WTC11 (cell line): ENCODE measurements at regions not wholly inside any gene's neighbourhood (a gene's known extent, or its start where the extent isn't known, plus 50 kb on each side); places are given as distances from the start of the nearest gene placed in this dataset.
"Not testable (repeated sequence)": the region's sequence is repeated elsewhere in the genome, so short reads cannot be mapped to it uniquely, and the experiment has no call there.

Experiments used
- ATAC-seq: fragments of 200-7000 bp; cut with Tn5 transposase; 2 replicates; pipeline ENCODE4 v1.10.0; 2021; ENCODE audit warnings: mild to moderate bottlenecking, moderate library complexity
- CTCF ChIA-PET: fragments of 300-600 bp; sonication (Branson Sonifier 250); formaldehyde crosslinking; loops from one replicate; lab custom pipeline; 2021; ENCODE audit warnings: antibody characterized with exemption; lab: Charles Lee
- POLR2A ChIA-PET: fragments of 350-600 bp; sonication (Branson Sonifier 250); formaldehyde crosslinking; loops from one replicate; lab custom pipeline; 2021; ENCODE audit warnings: antibody characterized with exemption; lab: Charles Lee
- DNase-seq: peaks from one replicate; pipeline ENCODE4 v3.0.0; 2021; ENCODE audit warnings: low spot score
- H3K27ac Mint-ChIP-seq: 2 replicates; pipeline ENCODE4 v1.8.0; 2021; ENCODE audit warnings: mixed read lengths
- H3K27me3 Mint-ChIP-seq: 2 replicates; pipeline ENCODE4 v1.8.0; 2021; ENCODE audit warnings: low read depth, mild to moderate bottlenecking, moderate library complexity, mixed read lengths
- H3K36me3 Mint-ChIP-seq: 2 replicates; pipeline ENCODE4 v1.8.0; 2021; ENCODE audit warnings: mixed read lengths
- H3K4me1 Mint-ChIP-seq: 2 replicates; pipeline ENCODE4 v1.8.0; 2022; ENCODE audit warnings: mixed read lengths
- H3K4me3 Mint-ChIP-seq: 2 replicates; pipeline ENCODE4 v1.8.0; 2021; ENCODE audit warnings: mild to moderate bottlenecking, moderate library complexity, mixed read lengths
- H3K9me3 Mint-ChIP-seq: 2 replicates; pipeline ENCODE4 v1.8.0; 2021; ENCODE audit warnings: mixed read lengths
- ATF6 ChIP-seq: sonication (generic); formaldehyde crosslinking; IDR thresholded peaks from 2 replicates; pipeline ENCODE4 v1.8.1; 2023; ENCODE audit warnings: mild to moderate bottlenecking, missing genetic modification reagents
- CREB1 ChIP-seq: sonication (generic); formaldehyde crosslinking; IDR thresholded peaks from 2 replicates; pipeline ENCODE4 v1.8.0; 2023; ENCODE audit warnings: mild to moderate bottlenecking, missing genetic modification reagents
- CREM ChIP-seq: sonication (generic); formaldehyde crosslinking; IDR thresholded peaks from 2 replicates; pipeline ENCODE4 v1.8.1; 2022; ENCODE audit warnings: mild to moderate bottlenecking, missing genetic modification reagents, moderate library complexity
- E2F5 ChIP-seq: sonication (generic); formaldehyde crosslinking; IDR thresholded peaks from 2 replicates; pipeline ENCODE4 v1.8.1; 2022; ENCODE audit warnings: mild to moderate bottlenecking, moderate library complexity, missing genetic modification reagents
- FOXK1 ChIP-seq: sonication (generic); formaldehyde crosslinking; IDR thresholded peaks from 2 replicates; pipeline ENCODE4 v1.8.0; 2022; ENCODE audit warnings: mild to moderate bottlenecking, moderate library complexity, missing genetic modification reagents
- FOXP4 ChIP-seq: sonication (generic); formaldehyde crosslinking; IDR thresholded peaks from 2 replicates; pipeline ENCODE4 v1.8.0; 2022; ENCODE audit warnings: mild to moderate bottlenecking, missing genetic modification reagents
- GABPB1 ChIP-seq: sonication (generic); formaldehyde crosslinking; IDR thresholded peaks from 2 replicates; pipeline ENCODE4 v1.8.1; 2023; ENCODE audit warnings: mild to moderate bottlenecking, missing genetic modification reagents
- KAT7 ChIP-seq: sonication (generic); formaldehyde crosslinking; IDR thresholded peaks from 2 replicates; pipeline ENCODE4 v1.8.1; 2023; ENCODE audit warnings: missing genetic modification reagents, mild to moderate bottlenecking, borderline replicate concordance
- MAX ChIP-seq: sonication (generic); formaldehyde crosslinking; IDR thresholded peaks from 2 replicates; pipeline ENCODE4 v1.8.0; 2022; ENCODE audit warnings: mild to moderate bottlenecking, missing genetic modification reagents
- MYBL2 ChIP-seq: sonication (generic); formaldehyde crosslinking; IDR thresholded peaks from 2 replicates; pipeline ENCODE4 v1.8.1; 2023; ENCODE audit warnings: mild to moderate bottlenecking, moderate library complexity, missing genetic modification reagents
- NR2C2 ChIP-seq: sonication (generic); formaldehyde crosslinking; IDR thresholded peaks from 2 replicates; pipeline ENCODE4 v1.8.0; 2022; ENCODE audit warnings: mild to moderate bottlenecking, missing genetic modification reagents
- NR3C1 ChIP-seq: sonication (generic); formaldehyde crosslinking; conservative IDR thresholded peaks from 2 replicates; pipeline ENCODE4 v1.8.1; 2023; ENCODE audit warnings: low read depth, mild to moderate bottlenecking, missing genetic modification reagents
- SOX15 ChIP-seq: fragments of 250-450 bp; sonication (Bioruptor Pico); IDR thresholded peaks from 2 replicates; pipeline ENCODE4 v1.9.0; 2021; ENCODE audit warnings: mild to moderate bottlenecking
- USF2 ChIP-seq: sonication (generic); formaldehyde crosslinking; IDR thresholded peaks from 2 replicates; pipeline ENCODE4 v1.8.1; 2023; ENCODE audit warnings: mild to moderate bottlenecking, missing genetic modification reagents, moderate library complexity
- ZNF263 ChIP-seq: sonication (generic); formaldehyde crosslinking; IDR thresholded peaks from 2 replicates; pipeline ENCODE4 v1.8.1; 2022; ENCODE audit warnings: low read depth, mild to moderate bottlenecking, moderate library complexity, missing genetic modification reagents
- ZNF281 ChIP-seq: sonication (generic); formaldehyde crosslinking; IDR thresholded peaks from 2 replicates; pipeline ENCODE4 v1.8.0; 2023; ENCODE audit warnings: mild to moderate bottlenecking, missing genetic modification reagents

GRCh38 chr5:60533789-60534188 is 166.2 kb downstream of the DEPDC1B start:
- POLR2A ChIA-PET, result no interaction called here
- H3K27ac Mint-ChIP-seq, result no peak overlapping the region

GRCh38 chr5:60532796-60533195 is 167.2 kb downstream of the DEPDC1B start:
- ATAC-seq, DNase-seq, H3K27ac Mint-ChIP-seq, POLR2A ChIA-PET, H3K4me1 Mint-ChIP-seq, H3K4me3 Mint-ChIP-seq, H3K27me3 Mint-ChIP-seq, CTCF ChIA-PET: not testable (repeated sequence)
- Mint-ChIP-seq H3K36me3 (peaks cover 16% of the 10 kb centered on the region), H3K9me3 (peaks cover 23% of the 10 kb centered on the region)

More at GRCh38 chr5:60533789-60534188, 166.2 kb downstream of the DEPDC1B start:
- TF ChIP-seq NR3C1 (no peak), USF2 (CRISPR knock-in tag) (no peak), CREB1 (no peak), ZNF281 (CRISPR knock-in tag) (no peak), FOXP4 (CRISPR knock-in tag) (no peak), MAX (no peak), NR2C2 (CRISPR knock-in tag) (no peak), MYBL2 (no peak), ZNF263 (no peak), KAT7 (CRISPR knock-in tag) (no peak), SOX15 (CRISPR knock-in tag) (no peak), CREM (no peak), ATF6 (CRISPR knock-in tag) (no peak), FOXK1 (no peak), GABPB1 (no peak), E2F5 (CRISPR knock-in tag) (no peak)
- Mint-ChIP-seq H3K36me3 (peaks cover 16% of the 10 kb centered on the region), H3K4me1 (no peaks in the 10 kb centered on the region), H3K27me3 (no peaks in the 10 kb centered on the region), H3K9me3 (peaks cover 23% of the 10 kb centered on the region), H3K4me3 (no peak overlapping the region)
- CTCF ChIA-PET, result no interaction called here
- ATAC-seq, result no peak
- no peak for DNase-seq

- H3K4me3 Mint-ChIP-seq, ATAC-seq, CTCF ChIA-PET, H3K27ac Mint-ChIP-seq, H3K4me1 Mint-ChIP-seq, DNase-seq, H3K27me3 Mint-ChIP-seq, POLR2A ChIA-PET: not testable (repeated sequence)
- peaks cover 16% of the 10 kb centered on the region for H3K36me3 Mint-ChIP-seq
- peaks cover 23% of the 10 kb centered on the region for H3K9me3 Mint-ChIP-seq
These were observed 169.7 kb downstream of the DEPDC1B start for GRCh38 chr5:60530144-60530848.
